OCI-LY7 (cell line): ENCODE measurements at regions not wholly inside any gene's neighbourhood (a gene's known extent, or its start where the extent isn't known, plus 50 kb on each side); places are given as distances from the start of the nearest gene placed in this dataset.

Source experiments
- BruUV-seq: library from RNA; stranded (reverse); fragments of 400-500 nt; replicated peaks from 2 replicates; lab custom pipeline; 2021; lab: Mats Ljungman, UMichigan
- CTCF ChIA-PET: fragments of 300-600 bp; sonication (Branson Sonifier 250); formaldehyde crosslinking; loops from one replicate; lab custom pipeline; 2022; ENCODE audit warnings: antibody characterized with exemption; ENCODE audit not compliant: unreplicated experiment; lab: Charles Lee
- POLR2A ChIA-PET: fragments of 300-600 bp; sonication (Branson Sonifier 250); formaldehyde crosslinking; loops from one replicate; lab custom pipeline; 2022; ENCODE audit warnings: antibody characterized with exemption; lab: Charles Lee
- DNase-seq: peaks from one replicate; pipeline ENCODE4 v3.0.0-alpha.2; 2015; ENCODE audit warnings: low spot score
- H2AFZ ChIP-seq: fragments of 200-600 bp; sonication (generic), shearing (Covaris generic); 2 replicates; pipeline ENCODE4 v1.6.1; 2014; ENCODE audit warnings: mild to moderate bottlenecking, antibody characterized with exemption, low read length, moderate library complexity
- H3K27ac ChIP-seq: fragments of 200-600 bp; sonication (generic); 2 replicates; pipeline ENCODE4 v1.5.1; 2014; ENCODE audit warnings: mixed run types, low read depth, mild to moderate bottlenecking, moderate library complexity, low read length, inconsistent platforms; ENCODE audit not compliant: poor library complexity, severe bottlenecking
- H3K36me3 ChIP-seq: fragments of 200-600 bp; sonication (generic); 2 replicates; pipeline ENCODE4 v1.6.1; 2014; ENCODE audit warnings: mild to moderate bottlenecking, antibody characterized with exemption, low read length, moderate library complexity, mixed read lengths; ENCODE audit not compliant: insufficient read depth
- H3K4me1 ChIP-seq: fragments of 200-600 bp; sonication (generic); 2 replicates; pipeline ENCODE4 v1.5.1; 2014; ENCODE audit warnings: mild to moderate bottlenecking, low read length; ENCODE audit not compliant: insufficient read depth, poor library complexity, severe bottlenecking
- H3K4me2 ChIP-seq: fragments of 200-600 bp; sonication (generic); 2 replicates; pipeline ENCODE4 v1.6.1; 2014; ENCODE audit warnings: mild to moderate bottlenecking, low read length
- H3K4me3 ChIP-seq: fragments of 200-600 bp; sonication (generic); 2 replicates; pipeline ENCODE4 v1.5.1; 2014; ENCODE audit warnings: mild to moderate bottlenecking, low read depth, low read length; ENCODE audit not compliant: poor library complexity, severe bottlenecking
- H3K79me2 ChIP-seq: fragments of 200-600 bp; sonication (generic); 2 replicates; pipeline ENCODE4 v1.6.1; 2016; ENCODE audit warnings: low read depth, mild to moderate bottlenecking, low read length, moderate library complexity, mixed read lengths; ENCODE audit not compliant: insufficient read depth
- H3K9me2 ChIP-seq: fragments of 200-600 bp; sonication (generic); 2 replicates; pipeline ENCODE4 v1.6.1; 2016; ENCODE audit warnings: mild to moderate bottlenecking, low read length, mixed read lengths; ENCODE audit not compliant: insufficient read depth
- H3K9me3 ChIP-seq: fragments of 200-600 bp; sonication (generic); 2 replicates; pipeline ENCODE4 v1.6.1; 2014; ENCODE audit warnings: mild to moderate bottlenecking, mixed run types, low read length, mixed read lengths
- H4K20me1 ChIP-seq: fragments of 200-600 bp; sonication (generic); 2 replicates; pipeline ENCODE4 v1.6.1; 2014; ENCODE audit warnings: mild to moderate bottlenecking, antibody characterized with exemption, low read length, moderate library complexity, mixed read lengths; ENCODE audit not compliant: insufficient read depth
- EZH2phosphoT487 ChIP-seq: fragments of 200-600 bp; sonication (generic); IDR thresholded peaks from 2 replicates; pipeline ENCODE4 v1.6.1; 2018; ENCODE audit warnings: low read depth, borderline replicate concordance, mild to moderate bottlenecking, mixed run types, antibody characterized with exemption, low read length, moderate library complexity, mixed read lengths
- intact Hi-C: fragments of 100-400 bp; cut with micrococcal nuclease; formaldehyde crosslinking; loops from one replicate; pipeline ENCODE4 v1.10.0; 2022; ENCODE audit not compliant: unreplicated experiment
- TF ChIP-seq, protein P1 (sequence below): fragments of 200-600 bp; sonication (generic); conservative IDR thresholded peaks from 2 replicates; pipeline ENCODE4 v1.5.1; 2014; ENCODE audit warnings: mild to moderate bottlenecking, antibody characterized with exemption, low read length, moderate library complexity, mixed read lengths

DNA sequence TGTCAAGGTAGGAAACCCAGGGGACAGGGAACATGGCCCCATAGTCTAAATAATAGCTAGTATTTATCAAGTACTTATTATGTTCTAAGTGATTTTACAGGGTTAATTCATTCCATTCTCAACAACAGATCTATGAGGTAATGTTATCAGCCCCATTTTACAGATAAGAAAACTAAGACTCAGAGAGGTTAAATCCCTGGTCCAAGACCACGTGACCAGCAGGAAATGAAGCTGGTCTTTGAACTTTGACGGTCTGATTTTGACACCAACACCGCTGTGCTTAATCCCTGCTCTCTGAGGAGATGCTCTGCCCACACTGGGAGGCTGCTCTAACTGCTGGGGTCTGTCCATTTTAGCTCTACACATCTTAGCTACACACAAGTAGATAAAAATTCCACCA is 253.5 kb downstream of the SPTSSA start:
- TF ChIP-seq EZH2phosphoT487 = no peak
- TF ChIP-seq, protein P1, sequence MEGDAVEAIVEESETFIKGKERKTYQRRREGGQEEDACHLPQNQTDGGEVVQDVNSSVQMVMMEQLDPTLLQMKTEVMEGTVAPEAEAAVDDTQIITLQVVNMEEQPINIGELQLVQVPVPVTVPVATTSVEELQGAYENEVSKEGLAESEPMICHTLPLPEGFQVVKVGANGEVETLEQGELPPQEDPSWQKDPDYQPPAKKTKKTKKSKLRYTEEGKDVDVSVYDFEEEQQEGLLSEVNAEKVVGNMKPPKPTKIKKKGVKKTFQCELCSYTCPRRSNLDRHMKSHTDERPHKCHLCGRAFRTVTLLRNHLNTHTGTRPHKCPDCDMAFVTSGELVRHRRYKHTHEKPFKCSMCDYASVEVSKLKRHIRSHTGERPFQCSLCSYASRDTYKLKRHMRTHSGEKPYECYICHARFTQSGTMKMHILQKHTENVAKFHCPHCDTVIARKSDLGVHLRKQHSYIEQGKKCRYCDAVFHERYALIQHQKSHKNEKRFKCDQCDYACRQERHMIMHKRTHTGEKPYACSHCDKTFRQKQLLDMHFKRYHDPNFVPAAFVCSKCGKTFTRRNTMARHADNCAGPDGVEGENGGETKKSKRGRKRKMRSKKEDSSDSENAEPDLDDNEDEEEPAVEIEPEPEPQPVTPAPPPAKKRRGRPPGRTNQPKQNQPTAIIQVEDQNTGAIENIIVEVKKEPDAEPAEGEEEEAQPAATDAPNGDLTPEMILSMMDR = no peak
- Histone ChIP-seq H3K4me2 (no peak overlapping the region), H3K9me3 (no peaks in the 10 kb centered on the region), H3K79me2 (no peaks in the 10 kb centered on the region), H4K20me1 (no peaks in the 10 kb centered on the region), H2AFZ (no peak overlapping the region), H3K36me3 (no peaks in the 10 kb centered on the region), H3K4me3 (no peak overlapping the region), H3K27ac (no peak overlapping the region), H3K9me2 (no peaks in the 10 kb centered on the region), H3K4me1 (no peaks in the 10 kb centered on the region)
- ChIA-PET POLR2A (interaction anchor here (0.6 kb wide), 1 partner anchor 16 kb away, joined by 5 read pairs; no protein-coding TSS in a partner anchor), CTCF (interaction anchor here (0.5 kb wide), 1 partner anchor 32 kb away, joined by 3 read pairs; no protein-coding TSS in a partner anchor)
- intact Hi-C loops = no loop called here
- DNase-seq = no peak
- no TSS peak for BruUV-seq

DNA sequence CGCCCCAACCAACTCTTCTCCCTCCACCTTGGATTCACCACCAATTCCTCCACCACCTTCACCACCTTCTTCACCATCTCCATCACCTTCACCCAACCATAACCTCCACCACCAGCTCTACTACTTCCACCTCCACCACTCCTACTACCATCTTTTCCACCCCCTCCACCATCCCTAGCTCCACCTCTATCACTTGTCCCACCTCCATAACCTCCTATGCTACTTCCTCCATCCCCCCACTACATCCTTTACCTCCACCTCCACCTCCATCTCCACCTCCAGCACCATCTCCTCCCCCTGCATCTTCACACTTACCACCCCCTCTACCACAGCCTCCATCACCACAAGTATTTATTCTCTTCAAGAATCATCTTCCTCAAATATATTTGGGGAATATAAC is 254.9 kb upstream of the EGLN3 start:
- Histone ChIP-seq H3K4me2 (no peak overlapping the region), H2AFZ (no peak overlapping the region), H3K9me3 (no peaks in the 10 kb centered on the region), H3K27ac (no peak overlapping the region), H4K20me1 (no peaks in the 10 kb centered on the region), H3K9me2 (no peaks in the 10 kb centered on the region), H3K79me2 (no peaks in the 10 kb centered on the region), H3K4me3 (no peak overlapping the region), H3K36me3 (no peaks in the 10 kb centered on the region), H3K4me1 (no peaks in the 10 kb centered on the region)
- ChIA-PET CTCF (no interaction called here), POLR2A (no interaction called here)
- no peak for DNase-seq
- intact Hi-C loops = no loop called here
- BruUV-seq = no TSS peak
- TF ChIP-seq EZH2phosphoT487 = no peak
- TF ChIP-seq, protein P1 = no peak

DNA sequence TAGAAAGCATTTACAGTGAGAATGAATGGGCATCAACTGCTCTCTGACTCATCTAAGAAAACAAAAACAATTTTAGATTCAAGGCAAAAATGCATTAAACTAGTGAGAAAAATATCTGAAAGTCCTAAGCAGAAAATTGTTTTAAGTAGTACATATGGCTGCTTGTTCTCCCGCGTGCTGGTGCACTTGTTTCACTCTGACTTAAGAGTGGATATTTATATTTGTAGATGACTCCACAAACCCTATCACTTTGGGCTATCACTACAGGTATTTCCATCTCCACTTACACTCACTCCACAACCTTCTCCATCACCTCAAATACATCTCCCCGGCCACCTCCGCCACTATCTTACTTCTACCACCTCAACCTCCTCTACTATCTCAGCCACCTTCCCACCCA is 253.9 kb upstream of the EGLN3 start:
- Histone ChIP-seq H3K9me3 (no peaks in the 10 kb centered on the region), H3K9me2 (no peaks in the 10 kb centered on the region), H4K20me1 (no peaks in the 10 kb centered on the region), H2AFZ (no peak overlapping the region), H3K4me3 (no peak overlapping the region), H3K79me2 (no peaks in the 10 kb centered on the region), H3K27ac (no peak overlapping the region), H3K36me3 (no peaks in the 10 kb centered on the region), H3K4me2 (no peak overlapping the region), H3K4me1 (no peaks in the 10 kb centered on the region)
- no peak for DNase-seq
- CTCF ChIA-PET = no interaction called here
- BruUV-seq = no TSS peak
- intact Hi-C loops = no loop called here
- no peak for TF ChIP-seq EZH2phosphoT487
- TF ChIP-seq, protein P1 = no peak
- POLR2A ChIA-PET = no interaction called here
